Esophagus squamous epithelium (tissue), 5 donors: ENCODE measurements at regions not wholly inside any gene's neighbourhood (a gene's known extent, or its start where the extent isn't known, plus 50 kb on each side); places are given as distances from the start of the nearest gene placed in this dataset.
"Not testable (repeated sequence)": the region's sequence is repeated elsewhere in the genome, so short reads cannot be mapped to it uniquely, and the experiment has no call there.

Source experiments
- DNase-seq: peaks from one replicate; lab custom pipeline; 2025; lab: John Stamatoyannopoulos, UW
- H3K27ac ChIP-seq, 4 donors: fragments of 200-600 bp; sonication (generic); one replicate each; pipeline ENCODE4 v1.5.1; 2016 to 2019; ENCODE audit warnings: mild to moderate bottlenecking in 1 of 4
- H3K27me3 ChIP-seq, 4 donors: fragments of 200-600 bp; sonication (generic); 1 replicate in 3 of 4; 2 replicates in 1 of 4; pipeline versions ENCODE4 v1.5.1 to v1.6.0; 2017 to 2021; ENCODE audit warnings: antibody characterized with exemption in 1 of 4
- H3K36me3 ChIP-seq, 3 donors: fragments of 200-600 bp; sonication (generic); one replicate each; pipeline ENCODE4 v1.5.1; 2016 to 2019
- H3K4me1 ChIP-seq, 3 donors: fragments of 200-600 bp; sonication (generic); one replicate each; pipeline ENCODE4 v1.5.1; 2017 to 2019
- H3K4me3 ChIP-seq, 4 donors: fragments of 200-600 bp; sonication (generic); 1 replicate in 3 of 4; 2 replicates in 1 of 4; pipeline ENCODE4 v1.5.1; 2016 to 2019; ENCODE audit warnings: mild to moderate bottlenecking in 2 of 4, moderate library complexity in 1 of 4
- H3K9me3 ChIP-seq, 3 donors: fragments of 200-600 bp; sonication (generic); one replicate each; pipeline ENCODE4 v1.5.1; 2016 to 2019
- CTCF ChIP-seq, 6 experiments: fragments of 450-650 bp in 4 of 6; fragments of 200-600 bp in 2 of 6; sonication (generic) in 2 of 6; IDR thresholded peaks; one replicate each; pipeline ENCODE4 v1.5.1; 2016 to 2019; ENCODE audit warnings: antibody characterized with exemption in 6 of 6, mild to moderate bottlenecking in 4 of 6, moderate library complexity in 4 of 6
- POLR2A ChIP-seq, 4 donors: fragments of 450-650 bp; IDR thresholded peaks; one replicate each; pipeline ENCODE4 v1.6.1; 2017; ENCODE audit warnings: antibody characterized with exemption in 4 of 4, mild to moderate bottlenecking in 4 of 4, moderate library complexity in 3 of 4
- WGBS, 2 donors: methylation state at CpG; one replicate each; pipeline ENCODE4 v1.1.5; 2018; 5-methylcytosine and 5-hydroxymethylcytosine counted together
- intact Hi-C: fragments of 100-400 bp; cut with DNase I; formaldehyde crosslinking; loops from one replicate; pipeline ENCODE4 v1.15.0; 2022
- donor health status: DM: yes; HTN: yes; CAD: no.

DNA sequence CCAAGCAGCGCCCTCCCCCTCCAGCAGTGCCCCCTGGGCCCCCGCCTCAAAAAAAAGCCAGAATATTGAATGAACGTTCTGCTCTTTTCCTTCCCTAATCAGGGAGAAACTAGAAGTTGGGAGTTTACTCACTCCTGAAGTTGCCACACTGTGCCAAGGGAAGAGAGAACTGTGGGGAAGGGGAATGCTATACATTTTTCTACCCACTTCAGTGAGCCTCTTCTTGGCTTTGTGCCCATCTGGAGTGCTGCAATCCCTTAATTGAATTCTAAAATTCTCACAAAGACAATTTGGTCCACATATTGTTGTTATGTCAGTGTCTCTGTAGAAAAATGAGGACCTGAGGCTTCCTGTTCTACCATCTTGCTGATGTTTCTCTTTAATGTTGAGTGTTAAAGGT is 443.7 kb downstream of the DIRAS2 start:
- no peak for TF ChIP-seq CTCF (IDR thresholded peaks at IDR 0.05)
- TF ChIP-seq POLR2A (IDR thresholded peaks at IDR 0.05) = no peak
- H3K36me3 ChIP-seq = no peaks in the 10 kb centered on the region
- no peak for DNase-seq
- H3K4me1 ChIP-seq = no peaks in the 10 kb centered on the region
- peaks cover 0 to 10% (median 0%) of the 10 kb centered on the region in 4 donors for H3K27me3 ChIP-seq
- no peaks in the 10 kb centered on the region for H3K9me3 ChIP-seq
- H3K4me3 ChIP-seq = no peak overlapping the region
- intact Hi-C loops = no loop called here
- 25 to 46% methylated on average over 2 of the region's 3 CpGs for WGBS, 2 donors
- H3K27ac ChIP-seq = no peak overlapping the region

DNA sequence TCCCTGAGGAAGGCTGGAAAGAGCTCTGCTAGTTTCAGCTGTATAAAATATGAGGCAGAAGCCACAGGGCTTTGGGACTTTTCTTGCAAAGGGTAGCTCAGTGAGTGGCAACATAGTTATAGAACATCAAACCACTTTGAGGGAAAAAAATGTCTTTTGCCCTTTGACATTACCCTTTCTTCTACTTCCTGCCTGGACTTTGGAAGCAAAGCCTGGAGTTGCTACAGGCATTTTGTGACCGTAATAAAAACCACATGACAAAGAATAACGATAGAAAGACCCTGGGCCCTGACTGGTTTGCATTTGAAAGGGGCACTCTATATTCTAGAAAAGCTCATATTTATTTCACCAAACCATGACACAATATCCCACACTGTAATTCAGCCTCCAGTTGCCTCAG is 440.9 kb downstream of the DIRAS2 start:
- no peak for TF ChIP-seq POLR2A (IDR thresholded peaks at IDR 0.05)
- TF ChIP-seq CTCF (IDR thresholded peaks at IDR 0.05) = no peak
- H3K36me3 ChIP-seq = no peaks in the 10 kb centered on the region
- no peak overlapping the region for H3K4me3 ChIP-seq
- no peak for DNase-seq
- H3K27ac ChIP-seq = no peak overlapping the region
- no peaks in the 10 kb centered on the region for H3K4me1 ChIP-seq
- 48 to 52% methylated on average over 2 of the region's 2 CpGs for WGBS, 2 donors
- intact Hi-C loops = no loop called here
- H3K9me3 ChIP-seq = no peaks in the 10 kb centered on the region
- peaks cover 0 to 19% (median 0%) of the 10 kb centered on the region in 4 donors for H3K27me3 ChIP-seq

DNA sequence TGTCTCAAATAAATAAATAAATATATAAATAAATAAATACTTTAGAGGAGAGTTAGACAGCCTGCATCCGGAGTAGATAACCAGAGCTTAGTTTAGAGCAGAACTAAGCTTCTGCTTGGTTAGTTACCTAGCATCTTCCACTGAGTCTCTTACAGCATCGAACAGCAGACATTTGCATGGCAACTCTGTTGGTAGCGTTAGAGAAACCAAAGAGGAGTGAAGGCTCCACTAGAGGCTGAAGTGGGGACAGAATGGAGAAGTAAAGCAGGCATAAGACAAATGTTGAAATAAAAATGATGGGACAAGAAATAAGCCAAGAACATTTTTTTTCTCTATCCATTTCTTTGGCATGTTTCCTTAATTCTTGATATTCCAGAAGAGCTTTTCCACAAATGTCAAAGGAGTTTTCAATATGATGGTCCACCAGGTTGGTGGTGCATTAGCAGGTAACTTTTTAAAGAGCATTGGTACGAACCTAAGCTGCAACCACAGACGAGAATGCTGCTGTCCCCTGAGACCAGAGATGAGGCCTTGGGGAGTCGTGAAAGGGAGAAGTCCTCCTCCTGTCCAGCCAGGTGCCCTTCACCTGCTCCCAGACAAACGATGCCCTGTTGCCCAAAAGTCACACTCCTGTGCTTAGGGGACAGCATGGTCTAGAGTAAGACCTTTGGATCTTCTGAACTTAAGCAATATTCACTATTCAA is 438.3 kb downstream of the DIRAS2 start:
- Histone ChIP-seq H3K9me3 (no peaks in the 10 kb centered on the region), H3K27ac (no peak overlapping the region), H3K27me3 (peaks cover 0 to 19% (median 0%) of the 10 kb centered on the region in 4 donors), H3K4me3 (no peak overlapping the region), H3K4me1 (no peaks in the 10 kb centered on the region), H3K36me3 (no peaks in the 10 kb centered on the region)
- intact Hi-C loops = no loop called here
- WGBS, 2 donors = 65 to 72% methylated on average over 7 of the region's 7 CpGs
- DNase-seq = no peak
- TF ChIP-seq CTCF (IDR thresholded peaks at IDR 0.05) = no peak
- no peak for TF ChIP-seq POLR2A (IDR thresholded peaks at IDR 0.05)

DNA sequence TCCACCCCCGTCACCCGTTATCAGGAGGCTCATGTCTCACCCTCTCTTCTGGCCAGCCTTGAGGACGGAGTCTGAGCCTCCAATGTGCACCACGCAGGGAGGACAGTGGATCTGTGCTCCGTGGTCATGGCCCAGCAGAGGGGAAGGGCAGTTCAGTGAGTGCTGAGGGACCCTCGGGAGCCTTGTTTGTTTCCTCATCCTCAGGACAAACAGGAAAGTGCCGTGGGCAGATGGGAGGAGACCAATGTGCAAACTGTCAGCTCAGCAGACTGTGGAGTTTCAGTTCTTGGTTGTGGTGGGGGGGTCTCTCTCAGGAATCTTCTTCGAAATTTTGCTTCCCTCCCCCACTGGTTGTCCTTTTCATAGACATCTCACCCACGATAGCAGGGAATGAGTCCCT is 429.6 kb downstream of the DIRAS2 start:
- not testable (repeated sequence) for DNase-seq, H3K4me3 ChIP-seq

GRCh38 chr9:90219548-90220118 is 423.0 kb downstream of the DIRAS2 start:
- no peak overlapping the region for H3K27ac ChIP-seq
- TF ChIP-seq POLR2A (IDR thresholded peaks at IDR 0.05) (no peak), CTCF (IDR thresholded peaks at IDR 0.05) (peak in 5 of 6 experiments; percentile 27 to 53 (median 32))
- intact Hi-C loops = no loop called here
- H3K4me1 ChIP-seq = peaks cover 0 to 5% (median 2%) of the 10 kb centered on the region in 3 donors
- 32 to 33% methylated on average over 12 to 14 of the region's 27 CpGs for WGBS, 2 donors
- no peaks in the 10 kb centered on the region for H3K9me3 ChIP-seq
- no peak overlapping the region for H3K4me3 ChIP-seq
- H3K27me3 ChIP-seq = peaks cover 0 to 22% (median 0%) of the 10 kb centered on the region in 4 donors
- no peaks in the 10 kb centered on the region for H3K36me3 ChIP-seq
- no peak for DNase-seq

More for the DNA sequence above, 429.6 kb downstream of the DIRAS2 start:
- 44 to 48% methylated on average over 4 to 7 of the region's 9 CpGs for WGBS, 2 donors
- H3K9me3 ChIP-seq, intact Hi-C loops, H3K36me3 ChIP-seq, H3K27me3 ChIP-seq, H3K4me1 ChIP-seq: not testable (repeated sequence)
- peak overlapping the region in 1 of 4 donors; percentile 17 for H3K27ac ChIP-seq

GRCh38 chr9:90221899-90222298 is 420.7 kb downstream of the DIRAS2 start:
- intact Hi-C loops, H3K27ac ChIP-seq, H3K4me3 ChIP-seq, DNase-seq, H3K9me3 ChIP-seq, H3K36me3 ChIP-seq: not testable (repeated sequence)
- WGBS, 2 donors = 85 to 92% methylated on average over 5 to 13 of the region's 18 CpGs
- Histone ChIP-seq H3K4me1 (peaks cover 0 to 10% (median 2%) of the 10 kb centered on the region in 3 donors), H3K27me3 (peaks cover 0 to 22% (median 0%) of the 10 kb centered on the region in 4 donors)
